SK-N-SH (cell line): ENCODE measurements at regions not wholly inside any gene's neighbourhood (a gene's known extent, or its start where the extent isn't known, plus 50 kb on each side); places are given as distances from the start of the nearest gene placed in this dataset.
A peak's percentile ranks its signal among the peaks of the same experiment; 100 is the strongest.

ENCODE experiments used
- CTCF ChIA-PET: fragments of 300-600, 350-600 bp; formaldehyde crosslinking; extraction: SDS; loops from one replicate; lab custom pipeline; 2021; lab: Yijun Ruan, JAX
- POLR2A ChIA-PET: fragments of 350-600 bp; sonication (Branson Sonifier 250); formaldehyde crosslinking; extraction: SDS; loops from one replicate; lab custom pipeline; 2020; ENCODE audit warnings: antibody characterized with exemption, inconsistent platforms; lab: Yijun Ruan, JAX
- DNase-seq: peaks from one replicate; pipeline ENCODE4 v3.0.0; 2012
- H2AFZ ChIP-seq: fragments of 200-600 bp; sonication (generic); 2 replicates; pipeline ENCODE4 v1.8.1; 2016; ENCODE audit warnings: antibody characterized with exemption, mild to moderate bottlenecking, low read depth
- H3F3A ChIP-seq: fragments of 200-600 bp; sonication (generic); replicated peaks from 2 replicates; pipeline ENCODE3; 2016; ENCODE audit warnings: antibody characterized with exemption, mild to moderate bottlenecking; ENCODE audit not compliant: insufficient read depth
- H3K27ac ChIP-seq, 2 experiments: fragments of 200-500 bp in 1 of 2; fragments of 200-600 bp in 1 of 2; sonication (Bioruptor generic) in 1 of 2; sonication (generic), shearing (Covaris generic) in 1 of 2; 2 replicates each; pipeline versions ENCODE4 v1.5.1 to v1.6.1; 2014 to 2016; ENCODE audit warnings: low read depth in 2 of 2, inconsistent platforms in 1 of 2, low read length in 1 of 2, mild to moderate bottlenecking in 1 of 2, mixed read lengths in 1 of 2
- H3K27me3 ChIP-seq: fragments of 200-600 bp; sonication (generic), shearing (Covaris generic); 2 replicates; pipeline ENCODE4 v1.6.1; 2016; ENCODE audit warnings: mixed run types; ENCODE audit not compliant: insufficient read depth
- H3K36me3 ChIP-seq, 2 experiments: fragments of 200-500 bp in 1 of 2; fragments of 200-600 bp in 1 of 2; sonication (Bioruptor generic) in 1 of 2; sonication (generic) in 1 of 2; replicated peaks in 1 of 2; 2 replicates each; pipeline versions ENCODE3 to v1.5.1; 2014 to 2016; ENCODE audit warnings: low read length in 1 of 2, mild to moderate bottlenecking in 1 of 2; ENCODE audit not compliant: insufficient read depth in 2 of 2, control insufficient read depth in 1 of 2
- H3K4me1 ChIP-seq, 2 experiments: fragments of 200-500 bp in 1 of 2; fragments of 200-600 bp in 1 of 2; sonication (Bioruptor generic) in 1 of 2; sonication (generic), shearing (Covaris generic) in 1 of 2; 2 replicates each; pipeline versions ENCODE4 v1.5.1 to v1.6.1; 2014 to 2016; ENCODE audit warnings: low read depth in 1 of 2, low read length in 1 of 2, mixed run types in 1 of 2; ENCODE audit not compliant: insufficient read depth in 2 of 2, control insufficient read depth in 1 of 2
- H3K4me2 ChIP-seq: fragments of 200-600 bp; sonication (generic), shearing (Covaris generic); 2 replicates; pipeline ENCODE4 v1.6.1; 2017; ENCODE audit warnings: mixed run types
- H3K4me3 ChIP-seq, 2 experiments: fragments of 200-500 bp in 1 of 2; fragments of 200-600 bp in 1 of 2; sonication (Bioruptor generic) in 1 of 2; sonication (generic), shearing (Covaris generic) in 1 of 2; 2 replicates each; pipeline versions ENCODE4 v1.5.1 to v1.8.1; 2014 to 2016; ENCODE audit warnings: low read depth in 2 of 2, inconsistent platforms in 1 of 2, low read length in 1 of 2, mild to moderate bottlenecking in 1 of 2, mixed read lengths in 1 of 2, moderate library complexity in 1 of 2
- H3K79me2 ChIP-seq: fragments of 200-600 bp; sonication (generic); 2 replicates; pipeline ENCODE4 v1.8.1; 2017; ENCODE audit warnings: mild to moderate bottlenecking; ENCODE audit not compliant: insufficient read depth
- H3K9ac ChIP-seq: fragments of 200-600 bp; sonication (generic); 2 replicates; pipeline ENCODE4 v1.6.1; 2017; ENCODE audit warnings: mixed run types
- H3K9me2 ChIP-seq: fragments of 200-600 bp; sonication (generic); 2 replicates; pipeline ENCODE4 v1.6.1; 2017; ENCODE audit warnings: mixed run types
- H3K9me3 ChIP-seq: fragments of 200-600 bp; sonication (generic); 2 replicates; pipeline ENCODE4 v1.6.1; 2017; ENCODE audit warnings: mixed run types, mild to moderate bottlenecking, moderate library complexity
- H4K20me1 ChIP-seq: fragments of 200-600 bp; sonication (generic); 2 replicates; pipeline ENCODE4 v1.6.1; 2017; ENCODE audit warnings: mild to moderate bottlenecking, mixed run types; ENCODE audit not compliant: insufficient read depth
- CTCF ChIP-seq: fragments of 200-600 bp; sonication (generic); IDR thresholded peaks from 2 replicates; pipeline ENCODE4 v1.6.1; 2017; ENCODE audit warnings: antibody characterized with exemption, mild to moderate bottlenecking, moderate library complexity
- ELF1 ChIP-seq: IDR thresholded peaks from 2 replicates; pipeline ENCODE4 v1.4.0; 2012
- EP300 ChIP-seq, 2 experiments: IDR thresholded peaks; 2 replicates each; pipeline versions ENCODE4 v1.4.0 to v1.6.1; 2012; ENCODE audit warnings: borderline replicate concordance in 1 of 2, low read depth in 1 of 2, low read length in 1 of 2
- EZH2phosphoT487 ChIP-seq: fragments of 200-600 bp; sonication (generic); IDR thresholded peaks from 2 replicates; pipeline ENCODE4 v1.6.1; 2017; ENCODE audit warnings: low read depth, mixed run types, mild to moderate bottlenecking, antibody characterized with exemption, moderate library complexity, borderline replicate concordance
- FOXJ3 ChIP-seq: sonication (generic); formaldehyde crosslinking; IDR thresholded peaks from 2 replicates; pipeline ENCODE4 v1.5.1; 2020; ENCODE audit warnings: mild to moderate bottlenecking, missing genetic modification reagents
- GABPA ChIP-seq: IDR thresholded peaks from 2 replicates; pipeline ENCODE4 v1.4.0; 2012; ENCODE audit warnings: low read depth, mild to moderate bottlenecking
- GATA2 ChIP-seq: sonication (generic); formaldehyde crosslinking; IDR thresholded peaks from 2 replicates; pipeline ENCODE4 v1.5.0; 2020; ENCODE audit warnings: mild to moderate bottlenecking, missing genetic modification reagents
- IRF3 ChIP-seq: fragments of 150-350 bp; IDR thresholded peaks from 2 replicates; pipeline ENCODE4 v1.6.1; 2016; ENCODE audit warnings: mild to moderate bottlenecking, low read depth, low read length
- JUND ChIP-seq: IDR thresholded peaks from 2 replicates; pipeline ENCODE4 v1.4.0; 2012
- MEF2A ChIP-seq: IDR thresholded peaks from 2 replicates; pipeline ENCODE4 v1.4.0; 2012; ENCODE audit warnings: low read depth, borderline replicate concordance
- MXI1 ChIP-seq: IDR thresholded peaks from 2 replicates; pipeline ENCODE4 v1.6.1; 2012; ENCODE audit warnings: mild to moderate bottlenecking, low read depth, low read length, improper control_type of control experiment
- NFIC ChIP-seq: IDR thresholded peaks from 2 replicates; pipeline ENCODE4 v1.4.0; 2012; ENCODE audit warnings: borderline replicate concordance
- POLR2AphosphoS5 ChIP-seq: IDR thresholded peaks from 2 replicates; pipeline ENCODE4 v1.6.1; 2012; ENCODE audit warnings: low read depth, low read length
- RCOR1 ChIP-seq: fragments of 150-350 bp; IDR thresholded peaks from 2 replicates; pipeline ENCODE4 v1.6.1; 2017; ENCODE audit warnings: antibody characterized with exemption, low read length
- REST ChIP-seq: IDR thresholded peaks from 2 replicates; pipeline ENCODE4 v1.6.1; 2012; ENCODE audit warnings: mild to moderate bottlenecking, low read depth, low read length, moderate library complexity
- RFX5 ChIP-seq: IDR thresholded peaks from 2 replicates; pipeline ENCODE4 v1.6.1; 2012; ENCODE audit warnings: mild to moderate bottlenecking, improper control_type of control experiment, low read length
- SIN3A ChIP-seq: IDR thresholded peaks from 2 replicates; pipeline ENCODE4 v1.6.1; 2012; ENCODE audit warnings: low read depth, mild to moderate bottlenecking, low read length, moderate library complexity, borderline replicate concordance
- TCF12 ChIP-seq: IDR thresholded peaks from 2 replicates; pipeline ENCODE4 v1.4.0; 2012
- TEAD4 ChIP-seq: IDR thresholded peaks from 2 replicates; pipeline ENCODE4 v1.4.0; 2012; ENCODE audit warnings: mild to moderate bottlenecking, borderline replicate concordance; ENCODE audit not compliant: insufficient read depth
- YY1 ChIP-seq: IDR thresholded peaks from 2 replicates; pipeline ENCODE4 v1.4.0; 2012; ENCODE audit warnings: low read depth, mild to moderate bottlenecking
- WGBS: methylation state at CpG from one replicate; pipeline ENCODE4 v1.1.6; 2017; ENCODE audit warnings: low lambda C conversion rate; 5-methylcytosine and 5-hydroxymethylcytosine counted together

GRCh38 chr5:116838011-116838536, 263.5 kb upstream of the SEMA6A start:
- CTCF ChIA-PET, result no interaction called here
- no peak overlapping the region for H2AFZ ChIP-seq

GRCh38 chr5:116834796-116835515, 260.3 kb upstream of the SEMA6A start:
- no peaks in the 10 kb centered on the region for H3K79me2 ChIP-seq
- ChIA-PET CTCF (interaction anchor here (1.0 kb wide), 1 partner anchor 12 kb away, joined by 3 read pairs; no protein-coding TSS in a partner anchor), POLR2A (no interaction called here)
- no peaks in the 10 kb centered on the region for H3K9me2 ChIP-seq
- H3K9ac ChIP-seq, result no peak overlapping the region
- 11% methylated on average over 2 of the region's 2 CpGs for WGBS
- no peaks in the 10 kb centered on the region for H3F3A ChIP-seq
- no peaks in the 10 kb centered on the region for H3K27me3 ChIP-seq
- H3K9me3 ChIP-seq, result no peaks in the 10 kb centered on the region
- H3K4me1 ChIP-seq, result no peaks in the 10 kb centered on the region
- H2AFZ ChIP-seq, result no peak overlapping the region
- no peaks in the 10 kb centered on the region for H3K36me3 ChIP-seq
- H3K27ac ChIP-seq, result no peak overlapping the region
- DNase-seq, result no peak
- H3K4me3 ChIP-seq, result no peak overlapping the region
- no peaks in the 10 kb centered on the region for H4K20me1 ChIP-seq
- TF ChIP-seq CTCF, result no peak
- no peak for TF ChIP-seq NFIC
- no peak for TF ChIP-seq RFX5
- no peak for TF ChIP-seq TCF12
- no peak for TF ChIP-seq RCOR1
- TF ChIP-seq REST, result no peak
- no peak for TF ChIP-seq MEF2A
- no peak for TF ChIP-seq SIN3A
- TF ChIP-seq POLR2AphosphoS5, result no peak
- no peak overlapping the region for H3K4me2 ChIP-seq

More at GRCh38 chr5:116838011-116838536, 263.5 kb upstream of the SEMA6A start:
- Histone ChIP-seq H3K27me3 (no peaks in the 10 kb centered on the region), H3K4me2 (no peak overlapping the region), H3K36me3 (no peaks in the 10 kb centered on the region), H3K4me1 (no peaks in the 10 kb centered on the region), H3F3A (no peaks in the 10 kb centered on the region), H3K9me2 (no peaks in the 10 kb centered on the region), H3K4me3 (no peak overlapping the region), H3K9ac (no peak overlapping the region), H3K79me2 (no peaks in the 10 kb centered on the region), H3K27ac (no peak overlapping the region), H4K20me1 (no peaks in the 10 kb centered on the region), H3K9me3 (no peaks in the 10 kb centered on the region)
- peak; percentile 25 for DNase-seq
- TF ChIP-seq FOXJ3 (CRISPR knock-in tag) (no peak), RFX5 (no peak), EZH2phosphoT487 (no peak), NFIC (no peak), TEAD4 (no peak), POLR2AphosphoS5 (no peak), GATA2 (CRISPR knock-in tag) (no peak), JUND (no peak), YY1 (no peak), MXI1 (no peak), EP300 (IDR thresholded peaks at IDR 0.05; ENCODE audit: borderline replicate concordance in 1 of 2, low read depth in 1 of 2, low read length in 1 of 2) (no peak), GABPA (no peak), ELF1 (no peak), IRF3 (no peak)
- POLR2A ChIA-PET, result no interaction called here
- 16% methylated on average over 2 of the region's 2 CpGs for WGBS
